ENCODE measurements at regions not wholly inside any gene's neighbourhood (a gene's known extent, or its start where the extent isn't known, plus 50 kb on each side); places are given as distances from the start of the nearest gene placed in this dataset.

GRCh38 chr18:2412996-2413751 is 158.1 kb downstream of the METTL4 start:
- Histone ChIP-seq H3K27me3 (ENCODE audit: control insufficient read depth in 4 of 4, insufficient read depth in 4 of 4, low read length in 3 of 4) (no peaks in the 10 kb centered on the region), H3K9me3 (ENCODE audit: control insufficient read depth in 4 of 4, low read length in 3 of 4) (no peaks in the 10 kb centered on the region), H3K4me1 (ENCODE audit: control insufficient read depth in 4 of 4, insufficient read depth in 4 of 4, low read length in 3 of 4) (no peaks in the 10 kb centered on the region), H3K36me3 (ENCODE audit: control insufficient read depth in 4 of 4, insufficient read depth in 3 of 4, low read depth in 1 of 4, low read length in 3 of 4) (no peaks in the 10 kb centered on the region), H3K27ac (ENCODE audit: low read depth in 1 of 2, low read length in 2 of 2) (no peak overlapping the region), H3K9ac (ENCODE audit: low read depth in 1 of 2, low read length in 2 of 2) (no peak overlapping the region), H3K4me3 (ENCODE audit: low read depth in 1 of 3, low read length in 3 of 3) (no peak overlapping the region)
- DNase-seq (ENCODE audit: low spot score), result no peak
- 81% methylated on average over 9 of the region's 9 CpGs for WGBS
- TF ChIP-seq GABPA (IDR thresholded peaks at IDR 0.05 in 1 of 2, conservative IDR thresholded peaks at IDR 0.05 in 1 of 2), result no peak
- no peak for TF ChIP-seq ATF3 (IDR thresholded peaks at IDR 0.05)
- TF ChIP-seq RAD21 (IDR thresholded peaks at IDR 0.05), result no peak
- no peak for TF ChIP-seq MAX (IDR thresholded peaks at IDR 0.05)
- no peak for TF ChIP-seq NR2F2 (IDR thresholded peaks at IDR 0.05)
- TF ChIP-seq YY1 (IDR thresholded peaks at IDR 0.05), result no peak
- TF ChIP-seq HNF4G (IDR thresholded peaks at IDR 0.05), result no peak
- no peak for TF ChIP-seq RXRA (IDR thresholded peaks at IDR 0.05)
- no peak for TF ChIP-seq REST (IDR thresholded peaks at IDR 0.05)

GRCh38 chr18:2414235-2414634 is 157.1 kb downstream of the METTL4 start:
- Histone ChIP-seq H3K9me3 (ENCODE audit: control insufficient read depth in 4 of 4, low read length in 3 of 4) (no peaks in the 10 kb centered on the region), H3K4me1 (ENCODE audit: control insufficient read depth in 4 of 4, insufficient read depth in 4 of 4, low read length in 3 of 4) (peaks cover 0 to 3% (median 0%) of the 10 kb centered on the region in 4 donors), H3K27ac (ENCODE audit: low read depth in 1 of 2, low read length in 2 of 2) (no peak overlapping the region), H3K4me3 (ENCODE audit: low read depth in 1 of 3, low read length in 3 of 3) (no peak overlapping the region), H3K36me3 (ENCODE audit: control insufficient read depth in 4 of 4, insufficient read depth in 3 of 4, low read depth in 1 of 4, low read length in 3 of 4) (no peaks in the 10 kb centered on the region), H3K27me3 (ENCODE audit: control insufficient read depth in 4 of 4, insufficient read depth in 4 of 4, low read length in 3 of 4) (no peaks in the 10 kb centered on the region), H3K9ac (ENCODE audit: low read depth in 1 of 2, low read length in 2 of 2) (no peak overlapping the region)
- no peak for TF ChIP-seq CTCF (IDR thresholded peaks at IDR 0.05; ENCODE audit: low read depth, low read length, missing input control)
- TF ChIP-seq JUND (IDR thresholded peaks at IDR 0.05), result no peak
- TF ChIP-seq NR2F2 (IDR thresholded peaks at IDR 0.05), result no peak
- TF ChIP-seq EGR1 (IDR thresholded peaks at IDR 0.05; ENCODE audit: low read depth in 2 of 2), result no peak
- TF ChIP-seq YY1 (IDR thresholded peaks at IDR 0.05), result no peak
- no peak for TF ChIP-seq FOXA1 (IDR thresholded peaks at IDR 0.05)
- no peak for TF ChIP-seq RAD21 (IDR thresholded peaks at IDR 0.05)
- TF ChIP-seq GABPA (IDR thresholded peaks at IDR 0.05 in 1 of 2, conservative IDR thresholded peaks at IDR 0.05 in 1 of 2), result no peak
- TF ChIP-seq TAF1 (conservative IDR thresholded peaks at IDR 0.05), result no peak
- TF ChIP-seq SP1 (IDR thresholded peaks at IDR 0.05), result no peak
- TF ChIP-seq HNF4G (IDR thresholded peaks at IDR 0.05), result no peak
- DNase-seq (ENCODE audit: low spot score), result no peak
